ENCODE measurements at regions not wholly inside any gene's neighbourhood (a gene's known extent, or its start where the extent isn't known, plus 50 kb on each side); places are given as distances from the start of the nearest gene placed in this dataset.

DNA sequence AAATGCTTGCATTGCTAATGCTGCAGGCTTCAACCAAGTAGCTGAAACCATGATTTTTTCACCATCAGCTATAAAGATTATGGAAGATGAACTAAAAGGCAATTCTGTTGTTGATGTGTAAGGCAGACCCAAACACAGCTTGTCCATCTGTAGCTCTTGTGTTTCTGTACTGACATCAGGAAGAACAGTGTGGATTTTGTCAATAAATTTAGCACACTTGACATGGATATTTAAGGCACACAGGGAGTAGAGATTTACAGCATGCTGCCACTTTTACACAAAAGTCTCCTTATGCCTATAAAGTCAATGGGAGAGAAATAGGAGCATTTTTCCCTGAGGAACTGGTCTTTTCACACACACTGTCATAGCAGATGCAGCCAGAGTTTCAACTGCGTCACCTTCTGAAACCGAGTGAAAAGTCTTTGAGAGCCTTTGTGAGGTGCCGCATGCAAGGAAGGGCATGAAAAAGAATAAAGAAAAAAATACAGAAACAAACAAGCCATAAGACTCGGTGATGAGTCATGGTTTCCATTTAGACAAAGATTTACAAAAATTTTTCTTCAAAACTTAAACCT, 261.4 kb upstream of the TFAP2D start:
- Histone ChIP-seq H3K27me3 (no peaks in the 10 kb centered on the region), H3K9ac (ENCODE audit: low read depth in 2 of 2, low read length in 2 of 2) (no peak overlapping the region), H3K9me3 (no peaks in the 10 kb centered on the region), H3K4me3 (no peak overlapping the region), H3K27ac (no peak overlapping the region), H3K36me3 (no peaks in the 10 kb centered on the region), H3K4me1 (no peaks in the 10 kb centered on the region)
- TF ChIP-seq, protein P1, sequence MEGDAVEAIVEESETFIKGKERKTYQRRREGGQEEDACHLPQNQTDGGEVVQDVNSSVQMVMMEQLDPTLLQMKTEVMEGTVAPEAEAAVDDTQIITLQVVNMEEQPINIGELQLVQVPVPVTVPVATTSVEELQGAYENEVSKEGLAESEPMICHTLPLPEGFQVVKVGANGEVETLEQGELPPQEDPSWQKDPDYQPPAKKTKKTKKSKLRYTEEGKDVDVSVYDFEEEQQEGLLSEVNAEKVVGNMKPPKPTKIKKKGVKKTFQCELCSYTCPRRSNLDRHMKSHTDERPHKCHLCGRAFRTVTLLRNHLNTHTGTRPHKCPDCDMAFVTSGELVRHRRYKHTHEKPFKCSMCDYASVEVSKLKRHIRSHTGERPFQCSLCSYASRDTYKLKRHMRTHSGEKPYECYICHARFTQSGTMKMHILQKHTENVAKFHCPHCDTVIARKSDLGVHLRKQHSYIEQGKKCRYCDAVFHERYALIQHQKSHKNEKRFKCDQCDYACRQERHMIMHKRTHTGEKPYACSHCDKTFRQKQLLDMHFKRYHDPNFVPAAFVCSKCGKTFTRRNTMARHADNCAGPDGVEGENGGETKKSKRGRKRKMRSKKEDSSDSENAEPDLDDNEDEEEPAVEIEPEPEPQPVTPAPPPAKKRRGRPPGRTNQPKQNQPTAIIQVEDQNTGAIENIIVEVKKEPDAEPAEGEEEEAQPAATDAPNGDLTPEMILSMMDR (IDR thresholded peaks at IDR 0.05): no peak
- DNase-seq: no peak
- intact Hi-C loops (cut with DNase I): no loop called here

DNA sequence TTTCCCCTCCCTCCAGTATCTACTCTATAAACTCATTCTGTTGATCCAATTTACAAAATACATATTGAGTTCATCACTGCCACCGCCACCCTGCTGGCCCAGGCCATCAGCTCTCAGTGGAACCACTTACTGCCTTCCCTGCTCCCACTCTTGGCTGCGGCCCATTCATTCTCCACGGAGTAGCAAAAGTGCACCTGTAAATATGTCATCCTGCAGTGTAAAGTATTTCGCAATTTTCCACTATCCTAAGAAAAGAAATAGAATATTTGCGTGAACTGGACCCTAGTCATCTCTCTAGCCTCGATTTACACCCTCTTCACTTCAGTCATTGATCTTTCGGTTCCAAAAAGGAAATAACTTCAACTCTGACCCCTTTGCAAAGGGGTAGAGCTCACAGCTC, 258.3 kb upstream of the TFAP2D start:
- Histone ChIP-seq H3K4me3 (no peak overlapping the region), H3K9me3 (no peaks in the 10 kb centered on the region), H3K4me1 (no peaks in the 10 kb centered on the region), H3K27me3 (no peaks in the 10 kb centered on the region), H3K36me3 (no peaks in the 10 kb centered on the region), H3K27ac (no peak overlapping the region), H3K9ac (ENCODE audit: low read depth in 2 of 2, low read length in 2 of 2) (no peak overlapping the region)
- no peak for DNase-seq
- TF ChIP-seq, protein P1 (IDR thresholded peaks at IDR 0.05): no peak
- intact Hi-C loops (cut with DNase I): no loop called here

DNA sequence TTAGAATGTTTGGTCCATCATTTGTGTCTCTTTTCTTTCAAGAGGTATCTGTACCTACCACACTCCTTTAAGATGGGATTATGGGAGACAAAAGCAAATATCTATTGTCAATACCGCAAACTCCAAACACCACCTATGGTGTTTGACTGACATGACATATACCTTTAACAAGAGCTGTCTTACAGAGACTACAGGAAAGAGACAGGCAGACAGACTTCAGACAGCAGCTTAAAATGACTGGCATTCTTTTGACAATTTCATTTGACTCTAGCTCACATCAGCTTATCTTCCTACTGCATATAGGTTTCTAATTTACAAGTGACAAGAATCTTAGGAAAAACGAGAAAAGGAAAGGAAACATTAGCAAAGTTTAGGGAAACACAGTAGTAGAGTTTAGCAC, 256.0 kb upstream of the TFAP2D start:
- H3K9me3 ChIP-seq: no peaks in the 10 kb centered on the region
- H3K27ac ChIP-seq: no peak overlapping the region
- no peak overlapping the region for H3K4me3 ChIP-seq
- DNase-seq: no peak
- no peaks in the 10 kb centered on the region for H3K4me1 ChIP-seq
- H3K36me3 ChIP-seq: no peaks in the 10 kb centered on the region
- H3K27me3 ChIP-seq: no peaks in the 10 kb centered on the region
- no peak overlapping the region for H3K9ac ChIP-seq (ENCODE audit: low read depth in 2 of 2, low read length in 2 of 2)
- TF ChIP-seq, protein P1 (IDR thresholded peaks at IDR 0.05): no peak
- intact Hi-C loops (cut with DNase I): no loop called here

DNA sequence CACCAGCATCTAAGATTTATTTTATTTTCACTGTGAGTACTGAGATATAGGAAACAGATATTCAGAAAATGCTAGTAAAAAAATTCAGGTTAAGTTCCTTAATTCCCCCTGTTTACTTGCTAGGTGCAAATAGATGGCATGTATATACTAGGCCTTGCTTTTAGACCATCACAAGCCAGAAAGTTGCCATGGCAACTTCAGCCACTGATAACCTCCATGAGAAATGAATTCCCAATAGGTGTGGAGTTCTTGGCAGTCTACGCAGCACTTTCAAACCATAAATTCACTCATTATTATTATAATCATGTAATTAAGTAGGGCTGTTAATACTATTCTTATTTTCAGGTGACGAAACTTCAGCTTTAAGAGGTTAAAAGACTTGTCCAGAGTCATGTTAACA, 251.6 kb upstream of the TFAP2D start:
- Histone ChIP-seq H3K4me3 (no peak overlapping the region), H3K27me3 (no peaks in the 10 kb centered on the region), H3K27ac (no peak overlapping the region), H3K9ac (ENCODE audit: low read depth in 2 of 2, low read length in 2 of 2) (no peak overlapping the region), H3K4me1 (no peaks in the 10 kb centered on the region), H3K9me3 (no peaks in the 10 kb centered on the region), H3K36me3 (no peaks in the 10 kb centered on the region)
- TF ChIP-seq, protein P1 (IDR thresholded peaks at IDR 0.05): no peak
- DNase-seq: no peak
- intact Hi-C loops (cut with DNase I): no loop called here

DNA sequence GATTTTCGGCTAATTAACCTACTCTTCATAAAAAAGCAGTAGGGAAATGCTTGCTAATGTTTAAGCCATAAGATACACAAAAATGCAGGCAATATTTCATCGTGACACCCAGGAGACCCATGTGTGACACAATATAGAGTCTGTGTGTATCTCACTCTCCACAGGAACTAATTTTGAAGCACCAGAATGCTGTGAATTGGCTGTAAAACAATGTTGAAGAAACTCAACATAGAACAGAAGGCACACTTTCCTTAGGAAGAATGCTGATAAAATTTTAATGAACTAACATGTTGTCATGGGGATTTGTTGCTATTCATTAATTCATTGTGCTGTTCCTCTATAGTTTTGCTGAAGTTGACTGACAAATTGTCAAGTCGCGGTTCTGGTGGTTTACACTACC, 249.4 kb upstream of the TFAP2D start:
- no peaks in the 10 kb centered on the region for H3K9me3 ChIP-seq

More for the DNA sequence above, 249.4 kb upstream of the TFAP2D start:
- no peaks in the 10 kb centered on the region for H3K4me1 ChIP-seq
- no peaks in the 10 kb centered on the region for H3K36me3 ChIP-seq
- DNase-seq: no peak
- intact Hi-C loops (cut with DNase I): no loop called here
- H3K9ac ChIP-seq (ENCODE audit: low read depth in 2 of 2, low read length in 2 of 2): no peak overlapping the region
- no peak overlapping the region for H3K27ac ChIP-seq
- TF ChIP-seq, protein P1 (IDR thresholded peaks at IDR 0.05): no peak
- H3K4me3 ChIP-seq: no peak overlapping the region
- no peaks in the 10 kb centered on the region for H3K27me3 ChIP-seq

Measured in colonic mucosa (tissue), 4 donors.